ENCODE measurements at regions not wholly inside any gene's neighbourhood (a gene's known extent, or its start where the extent isn't known, plus 50 kb on each side); places are given as distances from the start of the nearest gene placed in this dataset.
A peak's percentile ranks its signal among the peaks of the same experiment; 100 is the strongest.

DNA sequence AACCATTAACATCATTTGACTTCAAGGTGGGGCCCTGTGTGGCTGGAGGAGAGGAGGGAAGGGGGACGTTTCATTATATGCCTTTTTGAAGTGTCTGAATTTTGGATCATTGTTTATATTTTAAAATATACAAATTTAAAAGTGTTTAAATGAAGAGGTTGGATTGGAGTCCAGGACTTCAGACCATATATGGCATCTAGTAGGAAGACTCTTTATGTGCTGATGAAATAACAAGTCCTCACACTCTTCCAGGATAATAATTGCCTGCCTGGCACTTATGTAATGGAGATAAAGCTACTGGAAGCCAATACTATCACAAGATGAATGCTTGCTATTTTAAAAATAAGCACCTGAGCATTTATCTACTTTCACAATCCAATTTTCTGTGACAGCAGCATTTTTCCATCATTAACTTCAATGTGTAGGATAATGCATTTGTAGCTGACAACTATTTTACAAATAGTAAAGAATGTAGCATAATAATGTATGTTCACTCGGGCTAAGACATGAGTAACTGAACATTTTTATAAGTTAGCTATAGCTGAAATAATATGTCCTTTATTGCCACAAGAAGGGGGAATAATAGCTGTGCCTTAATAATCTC, 188.4 kb downstream of the MTCL1 start:
- ChIA-PET POLR2A (no interaction called here), CTCF (no interaction called here)
- no peaks in the 10 kb centered on the region for H3K4me1 ChIP-seq (ENCODE audit: control extremely low read depth in 1 of 4, control insufficient read depth in 4 of 4, insufficient read depth in 4 of 4, low read length in 3 of 4)
- peaks cover 0 to 3% (median 0%) of the 10 kb centered on the region in 5 experiments for H3K27me3 ChIP-seq (replicated peaks in 2 of 5; ENCODE audit: control insufficient read depth in 4 of 5, insufficient read depth in 5 of 5, low read length in 4 of 5)
- WGBS (ENCODE audit: insufficient coverage), result no CpG with 5 or more reads among the region's 2 CpGs
- no peak for DNase-seq
- H3K27ac ChIP-seq (ENCODE audit: insufficient read depth in 1 of 2, low read depth in 1 of 2, low read length in 2 of 2, poor library complexity in 1 of 2, severe bottlenecking in 2 of 2), result peak overlapping the region in 1 of 2 experiments; percentile 38
- no peaks in the 10 kb centered on the region for H3K36me3 ChIP-seq (ENCODE audit: control insufficient read depth in 4 of 4, insufficient read depth in 4 of 4, low read length in 3 of 4)
- no peak overlapping the region for H3K4me3 ChIP-seq (ENCODE audit: control insufficient read depth in 1 of 7, extremely low read depth in 1 of 7, insufficient read depth in 4 of 7, low read depth in 2 of 7, low read length in 6 of 7)
- peaks cover 0 to 3% (median 0%) of the 10 kb centered on the region in 5 experiments for H3K9me3 ChIP-seq (ENCODE audit: control extremely low read depth in 1 of 5, control insufficient read depth in 4 of 5, insufficient read depth in 2 of 5, low read depth in 1 of 5, low read length in 4 of 5)

DNA sequence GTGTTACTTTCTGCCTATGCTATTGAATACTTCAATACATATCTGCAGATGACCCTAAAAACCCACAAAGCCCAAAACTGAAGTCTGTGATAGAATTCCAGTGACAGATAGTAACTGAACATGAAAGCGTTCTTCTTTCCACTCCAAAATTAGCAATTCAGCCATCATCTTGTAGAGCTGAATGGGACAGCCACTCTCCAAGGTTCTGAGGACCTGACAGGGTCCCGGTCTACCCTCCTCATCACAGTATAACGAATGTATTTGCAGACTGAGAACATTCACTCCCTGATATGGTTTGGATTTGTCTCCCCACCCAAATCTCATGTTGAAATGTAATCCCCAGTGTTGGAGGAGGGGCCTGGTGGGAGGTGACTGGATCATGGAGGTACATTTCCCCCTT, 189.5 kb downstream of the MTCL1 start:
- Histone ChIP-seq H3K27me3 (replicated peaks in 2 of 5; ENCODE audit: control insufficient read depth in 4 of 5, insufficient read depth in 5 of 5, low read length in 4 of 5) (peaks cover 0 to 3% (median 0%) of the 10 kb centered on the region in 5 experiments), H3K4me1 (ENCODE audit: control extremely low read depth in 1 of 4, control insufficient read depth in 4 of 4, insufficient read depth in 4 of 4, low read length in 3 of 4) (no peaks in the 10 kb centered on the region), H3K4me3 (ENCODE audit: control insufficient read depth in 1 of 7, extremely low read depth in 1 of 7, insufficient read depth in 4 of 7, low read depth in 2 of 7, low read length in 6 of 7) (no peak overlapping the region), H3K9me3 (ENCODE audit: control extremely low read depth in 1 of 5, control insufficient read depth in 4 of 5, insufficient read depth in 2 of 5, low read depth in 1 of 5, low read length in 4 of 5) (peaks cover 0 to 3% (median 0%) of the 10 kb centered on the region in 5 experiments), H3K27ac (ENCODE audit: insufficient read depth in 1 of 2, low read depth in 1 of 2, low read length in 2 of 2, poor library complexity in 1 of 2, severe bottlenecking in 2 of 2) (no peak overlapping the region), H3K36me3 (ENCODE audit: control insufficient read depth in 4 of 4, insufficient read depth in 4 of 4, low read length in 3 of 4) (no peaks in the 10 kb centered on the region)
- ChIA-PET POLR2A (no interaction called here), CTCF (no interaction called here)
- DNase-seq, result no peak
- WGBS (ENCODE audit: insufficient coverage), result 100% methylated on average over 2 of the region's 3 CpGs

DNA sequence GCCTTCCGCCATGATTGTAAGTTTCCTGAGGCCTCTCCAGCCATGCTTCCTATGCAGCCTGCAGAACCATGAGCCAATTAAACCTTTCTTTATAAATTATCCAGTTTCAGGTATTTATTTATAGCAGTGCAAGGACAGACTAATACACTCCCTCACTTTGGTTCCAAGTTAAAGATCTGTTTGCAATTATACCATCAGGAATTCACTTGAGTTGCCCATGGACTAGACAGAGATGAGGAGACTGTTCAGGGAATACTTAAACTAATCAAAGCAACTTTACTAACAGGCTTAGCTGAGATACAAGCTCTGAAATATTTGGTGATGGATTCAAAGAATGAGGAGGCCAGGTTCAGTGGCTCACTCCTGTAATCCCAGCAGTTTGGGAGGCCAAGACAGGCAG, 190.0 kb downstream of the MTCL1 start:
- Histone ChIP-seq H3K9me3 (ENCODE audit: control extremely low read depth in 1 of 5, control insufficient read depth in 4 of 5, insufficient read depth in 2 of 5, low read depth in 1 of 5, low read length in 4 of 5) (peaks cover 0 to 3% (median 0%) of the 10 kb centered on the region in 5 experiments), H3K27me3 (replicated peaks in 2 of 5; ENCODE audit: control insufficient read depth in 4 of 5, insufficient read depth in 5 of 5, low read length in 4 of 5) (peaks cover 0 to 3% (median 0%) of the 10 kb centered on the region in 5 experiments), H3K4me1 (ENCODE audit: control extremely low read depth in 1 of 4, control insufficient read depth in 4 of 4, insufficient read depth in 4 of 4, low read length in 3 of 4) (no peaks in the 10 kb centered on the region), H3K36me3 (ENCODE audit: control insufficient read depth in 4 of 4, insufficient read depth in 4 of 4, low read length in 3 of 4) (no peaks in the 10 kb centered on the region), H3K27ac (ENCODE audit: insufficient read depth in 1 of 2, low read depth in 1 of 2, low read length in 2 of 2, poor library complexity in 1 of 2, severe bottlenecking in 2 of 2) (no peak overlapping the region), H3K4me3 (ENCODE audit: control insufficient read depth in 1 of 7, extremely low read depth in 1 of 7, insufficient read depth in 4 of 7, low read depth in 2 of 7, low read length in 6 of 7) (no peak overlapping the region)
- ChIA-PET POLR2A (no interaction called here), CTCF (no interaction called here)
- 100% methylated on average over 1 of the region's 1 CpG for WGBS (ENCODE audit: insufficient coverage)
- DNase-seq, result no peak

- H3K4me3 ChIP-seq (ENCODE audit: control insufficient read depth in 1 of 7, extremely low read depth in 1 of 7, insufficient read depth in 4 of 7, low read depth in 2 of 7, low read length in 6 of 7), result no peak overlapping the region
- DNase-seq, result no peak
- H3K36me3 ChIP-seq (ENCODE audit: control insufficient read depth in 4 of 4, insufficient read depth in 4 of 4, low read length in 3 of 4), result no peaks in the 10 kb centered on the region
- CTCF ChIA-PET, result interaction anchor here (0.6 to 0.7 kb wide), 3 partner anchors 88 to 549 kb away, joined by 3 to 4 read pairs (median 3); no protein-coding TSS in a partner anchor
- H3K9me3 ChIP-seq (ENCODE audit: control extremely low read depth in 1 of 5, control insufficient read depth in 4 of 5, insufficient read depth in 2 of 5, low read depth in 1 of 5, low read length in 4 of 5), result peaks cover 0 to 6% (median 0%) of the 10 kb centered on the region in 5 experiments
- no peak overlapping the region for H3K27ac ChIP-seq (ENCODE audit: insufficient read depth in 1 of 2, low read depth in 1 of 2, low read length in 2 of 2, poor library complexity in 1 of 2, severe bottlenecking in 2 of 2)
- POLR2A ChIA-PET, result no interaction called here
- H3K27me3 ChIP-seq (replicated peaks in 2 of 5; ENCODE audit: control insufficient read depth in 4 of 5, insufficient read depth in 5 of 5, low read length in 4 of 5), result peaks cover 0 to 3% (median 0%) of the 10 kb centered on the region in 5 experiments
- H3K4me1 ChIP-seq (ENCODE audit: control extremely low read depth in 1 of 4, control insufficient read depth in 4 of 4, insufficient read depth in 4 of 4, low read length in 3 of 4), result no peaks in the 10 kb centered on the region
- 100% methylated on average over 1 of the region's 2 CpGs for WGBS (ENCODE audit: insufficient coverage)
These were observed 190.7 kb downstream of the MTCL1 start for GRCh38 chr18:8895987-8896619.

DNA sequence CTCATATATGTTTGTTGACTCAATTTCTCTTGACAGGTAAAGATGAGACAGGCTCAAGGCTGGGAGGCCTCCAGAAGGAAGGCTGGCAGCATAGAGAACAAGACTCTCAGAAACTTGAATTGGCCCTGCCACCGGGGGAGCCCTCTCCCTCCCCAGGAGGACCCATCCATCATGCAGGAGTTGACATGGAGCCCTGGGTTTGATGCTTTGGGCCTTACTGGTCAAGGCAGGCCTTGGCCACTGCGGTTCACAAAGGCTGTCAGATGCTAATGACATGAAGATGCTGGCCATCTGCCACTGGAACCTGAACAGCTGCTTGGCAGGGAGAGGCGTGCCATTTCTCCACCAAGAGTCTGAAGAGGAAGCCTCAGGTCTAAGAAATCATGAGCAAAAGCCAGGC, 193.6 kb downstream of the MTCL1 start:
- CTCF ChIA-PET, result no interaction called here
- H3K36me3 ChIP-seq (ENCODE audit: control insufficient read depth in 4 of 4, insufficient read depth in 4 of 4, low read length in 3 of 4), result no peaks in the 10 kb centered on the region
- no peak for DNase-seq
- WGBS (ENCODE audit: insufficient coverage), result 79% methylated on average over 3 of the region's 3 CpGs
- H3K4me1 ChIP-seq (ENCODE audit: control extremely low read depth in 1 of 4, control insufficient read depth in 4 of 4, insufficient read depth in 4 of 4, low read length in 3 of 4), result no peaks in the 10 kb centered on the region
- POLR2A ChIA-PET, result no interaction called here
- H3K27me3 ChIP-seq (replicated peaks in 2 of 5; ENCODE audit: control insufficient read depth in 4 of 5, insufficient read depth in 5 of 5, low read length in 4 of 5), result peaks cover 0 to 3% (median 0%) of the 10 kb centered on the region in 5 experiments
- no peak overlapping the region for H3K27ac ChIP-seq (ENCODE audit: insufficient read depth in 1 of 2, low read depth in 1 of 2, low read length in 2 of 2, poor library complexity in 1 of 2, severe bottlenecking in 2 of 2)
- H3K9me3 ChIP-seq (ENCODE audit: control extremely low read depth in 1 of 5, control insufficient read depth in 4 of 5, insufficient read depth in 2 of 5, low read depth in 1 of 5, low read length in 4 of 5), result peaks cover 0 to 6% (median 0%) of the 10 kb centered on the region in 5 experiments
- H3K4me3 ChIP-seq (ENCODE audit: control insufficient read depth in 1 of 7, extremely low read depth in 1 of 7, insufficient read depth in 4 of 7, low read depth in 2 of 7, low read length in 6 of 7), result no peak overlapping the region

GRCh38 chr18:8900552-8900951, 195.2 kb downstream of the MTCL1 start:
- ChIA-PET CTCF (interaction anchor here (1.4 kb wide), 1 partner anchor 194 kb away, joined by 3 read pairs; no protein-coding TSS in a partner anchor), POLR2A (no interaction called here)
- no peak overlapping the region for H3K27ac ChIP-seq (ENCODE audit: insufficient read depth in 1 of 2, low read depth in 1 of 2, low read length in 2 of 2, poor library complexity in 1 of 2, severe bottlenecking in 2 of 2)

GRCh38 chr18:8901019-8901418, 195.7 kb downstream of the MTCL1 start:
- Histone ChIP-seq H3K27me3 (replicated peaks in 2 of 5; ENCODE audit: control insufficient read depth in 4 of 5, insufficient read depth in 5 of 5, low read length in 4 of 5) (no peaks in the 10 kb centered on the region), H3K4me1 (ENCODE audit: control extremely low read depth in 1 of 4, control insufficient read depth in 4 of 4, insufficient read depth in 4 of 4, low read length in 3 of 4) (no peaks in the 10 kb centered on the region), H3K4me3 (ENCODE audit: control insufficient read depth in 1 of 7, extremely low read depth in 1 of 7, insufficient read depth in 4 of 7, low read depth in 2 of 7, low read length in 6 of 7) (no peak overlapping the region), H3K36me3 (ENCODE audit: control insufficient read depth in 4 of 4, insufficient read depth in 4 of 4, low read length in 3 of 4) (no peaks in the 10 kb centered on the region), H3K27ac (ENCODE audit: insufficient read depth in 1 of 2, low read depth in 1 of 2, low read length in 2 of 2, poor library complexity in 1 of 2, severe bottlenecking in 2 of 2) (no peak overlapping the region), H3K9me3 (ENCODE audit: control extremely low read depth in 1 of 5, control insufficient read depth in 4 of 5, insufficient read depth in 2 of 5, low read depth in 1 of 5, low read length in 4 of 5) (peaks cover 0 to 6% (median 0%) of the 10 kb centered on the region in 5 experiments)
- no peak for DNase-seq
- POLR2A ChIA-PET, result no interaction called here
- WGBS (ENCODE audit: insufficient coverage), result 90% methylated on average over 2 of the region's 2 CpGs
- CTCF ChIA-PET, result interaction anchor here (1.4 kb wide), 1 partner anchor 194 kb away, joined by 3 read pairs; no protein-coding TSS in a partner anchor

More at GRCh38 chr18:8900552-8900951, 195.2 kb downstream of the MTCL1 start:
- no peak for DNase-seq
- no peaks in the 10 kb centered on the region for H3K27me3 ChIP-seq (replicated peaks in 2 of 5; ENCODE audit: control insufficient read depth in 4 of 5, insufficient read depth in 5 of 5, low read length in 4 of 5)
- H3K4me1 ChIP-seq (ENCODE audit: control extremely low read depth in 1 of 4, control insufficient read depth in 4 of 4, insufficient read depth in 4 of 4, low read length in 3 of 4), result no peaks in the 10 kb centered on the region
- H3K9me3 ChIP-seq (ENCODE audit: control extremely low read depth in 1 of 5, control insufficient read depth in 4 of 5, insufficient read depth in 2 of 5, low read depth in 1 of 5, low read length in 4 of 5), result peaks cover 0 to 6% (median 0%) of the 10 kb centered on the region in 5 experiments
- WGBS (ENCODE audit: insufficient coverage), result 97% methylated on average over 2 of the region's 2 CpGs
- H3K4me3 ChIP-seq (ENCODE audit: control insufficient read depth in 1 of 7, extremely low read depth in 1 of 7, insufficient read depth in 4 of 7, low read depth in 2 of 7, low read length in 6 of 7), result no peak overlapping the region
- no peaks in the 10 kb centered on the region for H3K36me3 ChIP-seq (ENCODE audit: control insufficient read depth in 4 of 4, insufficient read depth in 4 of 4, low read length in 3 of 4)
